AG04450 (cell line): ENCODE measurements at regions not wholly inside any gene's neighbourhood (a gene's known extent, or its start where the extent isn't known, plus 50 kb on each side); places are given as distances from the start of the nearest gene placed in this dataset.

Experiments used
- CTCF ChIA-PET: fragments of 300-600, 350-600 bp; formaldehyde crosslinking; extraction: SDS; loops from one replicate; lab custom pipeline; 2022; ENCODE audit warnings: antibody characterized with exemption, inconsistent platforms; lab: Charles Lee
- POLR2A ChIA-PET: fragments of 350-600 bp; formaldehyde crosslinking; extraction: SDS; loops from one replicate; lab custom pipeline; 2021; ENCODE audit warnings: antibody characterized with exemption, inconsistent platforms; lab: Yijun Ruan, JAX
- DNase-seq: peaks from one replicate; pipeline ENCODE4 v3.0.0-alpha.2; 2011; ENCODE audit warnings: low read depth, low spot score
- H3K27ac ChIP-seq: one replicate; pipeline ENCODE4 v1.5.1; 2012; ENCODE audit warnings: low read depth, low read length, control low read depth
- H3K27me3 ChIP-seq: one replicate; pipeline ENCODE4 v1.6.0; 2012; ENCODE audit warnings: low read length; ENCODE audit not compliant: control insufficient read depth, insufficient read depth
- H3K4me3 ChIP-seq: 2 replicates; pipeline ENCODE4 v1.5.1; 2011; ENCODE audit warnings: mild to moderate bottlenecking, low read depth, low read length, control low read depth
- H3K9me3 ChIP-seq: 2 replicates; pipeline ENCODE4 v1.5.1; 2012; ENCODE audit warnings: low read length; ENCODE audit not compliant: control insufficient read depth, insufficient read depth
- TF ChIP-seq, protein P1 (sequence below): IDR thresholded peaks from 2 replicates; pipeline ENCODE4 v1.5.1; 2011; ENCODE audit warnings: low read depth, low read length, control low read depth, inconsistent platforms

DNA sequence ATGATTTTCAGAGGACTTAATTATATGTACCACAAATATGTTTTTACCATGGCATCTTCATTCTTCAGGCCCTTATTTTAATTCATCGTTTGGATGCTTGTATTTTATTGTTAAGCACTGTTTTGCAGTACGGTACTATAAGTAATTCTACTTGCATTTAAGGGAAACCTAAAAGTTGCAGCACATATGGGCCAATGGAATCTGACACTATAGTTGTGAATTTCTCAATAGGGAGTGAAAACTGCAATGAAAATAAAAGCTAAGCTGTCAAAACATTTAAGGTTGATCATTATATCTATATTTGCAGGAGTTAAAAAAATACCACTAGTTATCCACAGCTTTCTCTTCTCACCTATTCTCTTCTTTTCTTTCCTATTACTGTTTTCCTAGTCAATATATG, 1071.8 kb downstream of the MAT2B start:
- ChIA-PET POLR2A (no interaction called here), CTCF (no interaction called here)
- DNase-seq = no peak

DNA sequence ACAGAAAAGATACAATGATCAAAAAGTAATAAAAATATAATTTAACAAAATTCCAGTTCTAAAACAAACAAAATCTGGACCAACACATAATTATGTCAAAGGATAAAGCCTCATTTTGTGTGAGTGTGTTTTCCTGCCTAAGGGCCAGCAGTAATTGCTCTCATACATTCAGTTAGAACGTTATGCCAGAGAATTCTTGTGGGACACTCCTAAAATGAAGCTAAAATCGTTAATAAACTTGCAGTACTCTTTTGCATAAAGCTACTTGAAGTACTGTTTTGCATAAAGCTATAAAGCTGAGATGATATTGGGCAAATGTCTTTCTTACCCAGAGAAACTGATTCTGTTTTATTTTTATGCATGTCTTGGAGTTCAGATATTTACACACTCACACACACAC, 1072.3 kb downstream of the MAT2B start:
- H3K27ac ChIP-seq = no peak overlapping the region
- H3K4me3 ChIP-seq = no peak overlapping the region
- no peaks in the 10 kb centered on the region for H3K9me3 ChIP-seq
- no peaks in the 10 kb centered on the region for H3K27me3 ChIP-seq
- POLR2A ChIA-PET = no interaction called here
- TF ChIP-seq, protein P1, sequence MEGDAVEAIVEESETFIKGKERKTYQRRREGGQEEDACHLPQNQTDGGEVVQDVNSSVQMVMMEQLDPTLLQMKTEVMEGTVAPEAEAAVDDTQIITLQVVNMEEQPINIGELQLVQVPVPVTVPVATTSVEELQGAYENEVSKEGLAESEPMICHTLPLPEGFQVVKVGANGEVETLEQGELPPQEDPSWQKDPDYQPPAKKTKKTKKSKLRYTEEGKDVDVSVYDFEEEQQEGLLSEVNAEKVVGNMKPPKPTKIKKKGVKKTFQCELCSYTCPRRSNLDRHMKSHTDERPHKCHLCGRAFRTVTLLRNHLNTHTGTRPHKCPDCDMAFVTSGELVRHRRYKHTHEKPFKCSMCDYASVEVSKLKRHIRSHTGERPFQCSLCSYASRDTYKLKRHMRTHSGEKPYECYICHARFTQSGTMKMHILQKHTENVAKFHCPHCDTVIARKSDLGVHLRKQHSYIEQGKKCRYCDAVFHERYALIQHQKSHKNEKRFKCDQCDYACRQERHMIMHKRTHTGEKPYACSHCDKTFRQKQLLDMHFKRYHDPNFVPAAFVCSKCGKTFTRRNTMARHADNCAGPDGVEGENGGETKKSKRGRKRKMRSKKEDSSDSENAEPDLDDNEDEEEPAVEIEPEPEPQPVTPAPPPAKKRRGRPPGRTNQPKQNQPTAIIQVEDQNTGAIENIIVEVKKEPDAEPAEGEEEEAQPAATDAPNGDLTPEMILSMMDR = no peak
- CTCF ChIA-PET = no interaction called here
- no peak for DNase-seq

More for the DNA sequence above, 1071.8 kb downstream of the MAT2B start:
- TF ChIP-seq, protein P1 = no peak
- no peaks in the 10 kb centered on the region for H3K27me3 ChIP-seq
- H3K9me3 ChIP-seq = no peaks in the 10 kb centered on the region
- no peak overlapping the region for H3K4me3 ChIP-seq
- no peak overlapping the region for H3K27ac ChIP-seq

DNA sequence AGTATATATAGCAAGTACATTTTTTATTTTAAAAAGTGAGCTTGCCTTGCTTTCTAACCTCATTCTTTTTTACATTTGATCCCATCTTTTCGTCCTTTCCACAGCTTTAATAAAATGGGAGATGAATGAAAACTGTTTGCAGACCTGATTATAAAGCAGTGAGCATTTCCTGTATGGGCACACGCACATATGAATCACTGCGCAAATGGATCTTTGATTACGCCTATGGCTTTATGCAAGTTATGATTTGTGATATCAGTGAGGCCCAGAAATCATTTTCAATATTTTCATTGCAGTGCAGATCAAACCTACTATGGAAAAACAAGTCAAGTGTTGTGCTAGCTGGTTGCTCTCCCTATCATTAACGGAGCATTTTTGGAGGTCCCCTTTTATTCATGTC, 1073.0 kb downstream of the MAT2B start:
- ChIA-PET POLR2A (no interaction called here), CTCF (no interaction called here)
- H3K9me3 ChIP-seq = no peaks in the 10 kb centered on the region
- H3K27me3 ChIP-seq = no peaks in the 10 kb centered on the region
- no peak overlapping the region for H3K27ac ChIP-seq
- no peak overlapping the region for H3K4me3 ChIP-seq
- DNase-seq = no peak
- TF ChIP-seq, protein P1 = no peak

DNA sequence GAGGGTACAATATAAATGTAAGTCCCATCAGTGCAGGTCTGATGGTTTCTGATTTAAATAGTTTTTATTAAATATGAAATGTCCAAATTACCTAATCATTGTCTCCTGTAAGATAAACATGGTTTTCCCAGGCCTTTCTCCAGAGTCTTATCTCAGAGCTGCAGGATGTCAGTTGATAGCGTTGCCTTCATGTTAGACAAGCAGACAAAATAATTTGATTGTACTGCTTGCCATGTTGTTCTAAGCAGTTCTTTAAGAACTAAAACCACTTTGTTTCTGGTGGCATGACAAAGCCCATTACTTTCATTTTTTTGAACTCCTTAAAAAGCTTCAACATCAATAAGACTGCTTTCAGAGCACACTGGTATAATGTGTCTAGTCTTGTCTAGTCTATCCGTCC, 1073.5 kb downstream of the MAT2B start:
- H3K9me3 ChIP-seq = no peaks in the 10 kb centered on the region
- H3K4me3 ChIP-seq = no peak overlapping the region
- TF ChIP-seq, protein P1 = no peak
- no peak for DNase-seq
- ChIA-PET CTCF (no interaction called here), POLR2A (no interaction called here)
- no peak overlapping the region for H3K27ac ChIP-seq
- no peaks in the 10 kb centered on the region for H3K27me3 ChIP-seq

DNA sequence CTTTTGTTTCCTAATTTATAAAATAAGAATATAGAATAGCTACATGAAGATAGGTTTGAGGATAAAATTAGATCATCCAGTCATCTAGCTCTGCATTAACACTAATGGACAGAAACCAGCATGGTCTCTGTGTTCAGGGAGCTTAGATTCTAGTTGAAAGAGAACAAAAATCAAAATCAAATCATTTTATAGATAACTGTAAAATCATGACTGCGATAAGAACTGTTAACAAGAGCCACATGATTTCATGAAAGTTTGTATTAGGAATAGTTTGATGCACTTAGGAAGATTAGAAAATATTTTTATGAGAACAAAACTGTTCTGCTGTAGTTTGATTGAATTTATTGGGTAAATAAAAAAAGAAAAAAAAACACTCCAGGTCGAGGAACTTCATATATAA, 1074.7 kb downstream of the MAT2B start:
- CTCF ChIA-PET = interaction anchor here (0.7 kb wide), 1 partner anchor 558 kb away, joined by 3 read pairs; no protein-coding TSS in a partner anchor
- H3K4me3 ChIP-seq = no peak overlapping the region
- H3K9me3 ChIP-seq = no peaks in the 10 kb centered on the region
- no peak overlapping the region for H3K27ac ChIP-seq
- no peaks in the 10 kb centered on the region for H3K27me3 ChIP-seq
- TF ChIP-seq, protein P1 = no peak
- POLR2A ChIA-PET = no interaction called here
- DNase-seq = no peak
